ENCODE measurements at regions not wholly inside any gene's neighbourhood (a gene's known extent, or its start where the extent isn't known, plus 50 kb on each side); places are given as distances from the start of the nearest gene placed in this dataset.

- no peak for TF ChIP-seq CTCF (IDR thresholded peaks at IDR 0.05 in 8 of 11, conservative IDR thresholded peaks at IDR 0.05 in 3 of 11)
- no peak for TF ChIP-seq POLR2AphosphoS5 (IDR thresholded peaks at IDR 0.05)
- TF ChIP-seq POLR2A (IDR thresholded peaks at IDR 0.05) = no peak
These were observed 459.7 kb downstream of the RAB28 start for GRCh38 chr4:13024147-13025105.
